GM19240 (cell line): ENCODE measurements at regions not wholly inside any gene's neighbourhood (a gene's known extent, or its start where the extent isn't known, plus 50 kb on each side); places are given as distances from the start of the nearest gene placed in this dataset.

Source experiments
- DNase-seq: peaks from one replicate; pipeline ENCODE4 v3.0.0; 2011; ENCODE audit warnings: low spot score; ENCODE audit not compliant: insufficient read length

- DNase-seq = no peak
Measured at GRCh38 chr14:98070536-98070935, 1201.5 kb downstream of the BCL11B start.

GRCh38 chr14:98074111-98074510, 1197.9 kb downstream of the BCL11B start:
- DNase-seq = no peak

DNA sequence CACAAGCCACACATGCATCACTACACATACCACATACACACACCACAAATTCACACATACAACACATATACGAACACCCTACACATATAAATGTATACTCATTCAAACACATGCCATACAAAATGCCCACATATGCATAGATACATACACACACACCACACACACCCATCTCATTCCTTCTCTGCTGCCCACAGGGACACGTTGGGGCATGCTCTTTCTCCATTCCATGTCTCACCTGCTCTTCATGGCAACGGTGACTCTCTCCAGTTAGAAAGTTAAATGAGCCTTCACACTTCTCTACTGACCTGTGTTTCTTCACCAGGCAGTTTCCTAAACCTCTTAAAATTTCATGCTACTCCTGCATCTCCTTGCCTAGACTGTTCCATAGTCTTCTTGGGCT, 1194.8 kb downstream of the BCL11B start:
- DNase-seq = no peak

- DNase-seq = no peak
Measured at GRCh38 chr14:98082833-98083232, 1189.2 kb downstream of the BCL11B start.

GRCh38 chr14:98085751-98086150, 1186.2 kb downstream of the BCL11B start:
- DNase-seq = no peak

DNA sequence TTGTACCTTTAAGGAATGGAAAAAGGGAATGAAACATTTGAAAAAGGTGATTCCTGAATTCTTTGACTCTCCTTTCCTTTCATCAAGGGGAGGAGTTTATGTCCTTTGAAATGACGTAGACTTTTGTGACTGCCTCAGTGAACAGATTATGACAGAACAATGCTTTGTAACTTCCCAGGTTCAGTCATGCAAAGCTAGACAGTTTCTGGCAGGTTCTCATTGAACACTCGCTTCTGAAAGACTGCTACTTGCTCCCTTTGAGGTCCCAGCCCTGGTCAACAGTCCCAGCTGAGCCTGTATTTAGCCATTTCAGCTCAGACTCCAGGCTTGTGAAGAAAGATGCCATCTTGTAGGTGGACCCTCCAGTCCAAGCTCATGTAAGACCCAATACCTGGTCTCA, 1178.9 kb downstream of the BCL11B start:
- no peak for DNase-seq

DNA sequence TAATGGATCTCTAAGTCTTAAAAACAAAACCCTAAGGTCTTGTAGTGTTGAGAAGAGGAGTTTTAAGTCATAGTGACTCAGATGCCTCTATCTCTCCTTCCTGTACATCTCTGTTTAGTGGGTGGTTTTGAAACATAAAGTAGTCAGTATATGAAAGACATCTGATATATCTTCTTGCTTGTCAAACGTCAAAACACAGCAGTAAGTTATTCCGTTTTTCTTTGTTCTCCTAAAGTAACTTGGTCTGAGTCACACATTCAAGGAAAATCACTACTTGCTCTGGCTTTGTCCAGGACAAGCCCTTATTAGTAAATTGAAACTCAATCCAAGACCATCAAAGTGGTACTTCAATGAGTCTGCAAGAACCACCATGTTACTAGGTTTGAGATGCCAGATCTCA, 1172.5 kb downstream of the BCL11B start:
- no peak for DNase-seq

GRCh38 chr14:98101323-98101722, 1170.7 kb downstream of the BCL11B start:
- no peak for DNase-seq

- DNase-seq = no peak
Measured at GRCh38 chr14:98103705-98104104, 1168.3 kb downstream of the BCL11B start.

DNA sequence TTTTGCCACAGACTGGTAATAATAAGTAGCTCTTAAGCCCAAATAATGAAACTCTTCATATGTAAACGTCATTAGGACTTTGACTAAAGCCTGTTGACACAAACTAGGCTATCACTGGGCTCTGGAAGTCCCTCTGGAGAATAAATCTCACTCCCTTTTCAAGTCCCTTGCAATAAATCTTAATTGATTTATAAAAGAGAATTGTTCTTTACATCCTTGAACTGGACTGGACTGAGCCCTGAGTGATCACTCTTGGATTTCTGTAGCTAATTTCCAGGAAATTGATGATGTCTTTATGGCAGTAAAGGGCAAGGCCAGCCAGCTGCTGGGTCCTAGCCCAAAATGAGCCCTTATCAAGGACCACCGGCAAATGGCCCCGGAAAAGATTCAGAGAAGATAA, 1162.7 kb downstream of the BCL11B start:
- DNase-seq = no peak

DNA sequence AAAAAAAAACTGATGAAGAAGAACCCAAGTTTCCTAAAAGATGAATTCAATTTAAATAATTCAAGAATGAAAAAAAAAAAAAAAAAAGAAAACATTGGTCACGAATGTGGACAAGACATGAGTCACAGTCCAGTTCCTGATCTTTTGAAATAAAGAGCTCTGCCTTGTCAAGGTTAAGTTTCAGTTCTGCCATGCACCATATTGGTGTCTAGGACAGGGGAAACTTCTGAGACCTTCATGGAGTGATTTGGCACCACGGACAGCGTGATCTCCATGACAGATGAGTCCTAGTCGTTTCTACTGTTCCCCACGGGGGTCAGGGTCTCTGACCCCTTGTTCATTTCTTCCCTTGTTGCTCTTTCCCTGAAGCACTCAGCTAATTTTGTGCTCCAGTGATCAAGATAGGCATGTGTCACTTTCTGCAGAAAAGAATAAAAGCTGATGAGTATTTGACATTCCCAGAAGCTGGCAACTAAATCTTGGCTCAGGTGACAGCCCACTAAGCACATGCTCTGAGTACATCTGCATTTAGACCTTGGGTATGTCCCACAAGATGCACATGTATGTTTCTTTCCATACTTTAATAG, 1159.7 kb downstream of the BCL11B start:
- DNase-seq = no peak

- no peak for DNase-seq
Measured at GRCh38 chr14:98114122-98114895, 1157.7 kb downstream of the BCL11B start.

GRCh38 chr14:98114946-98115345, 1157.1 kb downstream of the BCL11B start:
- no peak for DNase-seq

DNA sequence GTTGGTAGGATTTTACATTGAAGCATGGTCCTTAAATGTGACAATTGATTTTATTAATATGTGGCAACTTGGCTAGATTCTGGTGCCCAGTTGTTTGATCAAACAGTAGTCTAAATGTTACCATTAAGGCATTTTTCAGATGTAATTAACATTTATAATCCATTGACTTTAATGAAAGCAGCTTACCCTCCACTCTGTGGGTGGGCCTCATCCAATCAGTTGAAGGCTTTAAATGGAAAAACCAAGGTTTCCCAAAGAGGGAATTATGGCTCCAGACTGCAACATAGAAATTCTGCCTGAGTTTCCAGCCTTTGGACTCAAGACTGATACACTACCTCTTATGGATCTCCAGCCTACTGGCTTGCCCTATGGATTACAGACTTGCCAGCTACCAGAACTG, 1153.2 kb downstream of the BCL11B start:
- no peak for DNase-seq

- DNase-seq = no peak
Measured at GRCh38 chr14:98119739-98120138, 1152.3 kb downstream of the BCL11B start.

DNA sequence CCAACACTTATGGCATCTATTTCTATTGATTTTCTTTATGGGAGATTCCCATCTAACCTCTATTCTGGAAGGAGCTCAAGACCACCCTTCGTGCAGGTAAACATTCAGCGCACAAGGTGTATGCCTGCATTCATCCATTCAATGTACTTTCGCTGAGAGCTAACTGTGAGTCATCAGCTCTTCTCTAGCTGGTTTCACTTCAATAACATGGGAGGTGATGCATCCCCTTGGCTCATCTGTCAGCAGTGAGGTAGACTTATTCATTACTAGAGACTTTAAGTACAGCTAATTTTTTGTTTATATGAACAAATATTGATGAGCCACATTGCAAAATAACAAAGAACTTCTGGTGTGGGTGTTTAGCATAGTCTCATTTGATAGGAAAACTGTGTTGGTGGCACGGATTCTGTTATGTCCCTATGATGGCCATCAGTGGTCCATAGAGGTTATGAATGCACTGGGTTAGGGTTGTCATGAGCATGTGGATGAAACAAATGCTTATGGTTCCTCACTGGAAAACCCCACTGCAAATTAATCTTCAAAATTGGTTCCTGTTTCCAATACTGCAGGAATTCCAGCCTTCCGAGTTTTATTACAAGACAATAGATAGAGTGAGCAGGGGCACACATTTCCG, 1151.0 kb downstream of the BCL11B start:
- DNase-seq = no peak

DNA sequence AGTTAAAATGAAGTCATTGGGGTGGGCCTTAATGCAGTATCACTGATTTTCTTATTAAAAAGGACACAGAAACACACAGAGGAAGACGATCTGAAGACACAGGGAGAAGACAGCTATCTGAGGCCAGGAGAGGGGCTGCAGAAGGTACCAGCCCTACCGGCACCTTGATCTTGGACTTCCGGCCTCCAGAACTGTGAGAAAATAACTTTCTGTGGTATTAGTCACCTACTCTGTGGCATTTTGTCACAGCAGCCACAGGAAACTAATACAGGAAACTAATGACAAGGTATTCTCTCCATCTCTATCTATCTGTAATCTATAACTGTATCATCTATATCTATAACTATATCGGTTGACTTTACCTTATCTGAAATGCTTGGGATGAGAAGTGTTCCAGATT, 1149.5 kb downstream of the BCL11B start:
- no peak for DNase-seq

GRCh38 chr14:98130691-98131090, 1141.3 kb downstream of the BCL11B start:
- no peak for DNase-seq

DNA sequence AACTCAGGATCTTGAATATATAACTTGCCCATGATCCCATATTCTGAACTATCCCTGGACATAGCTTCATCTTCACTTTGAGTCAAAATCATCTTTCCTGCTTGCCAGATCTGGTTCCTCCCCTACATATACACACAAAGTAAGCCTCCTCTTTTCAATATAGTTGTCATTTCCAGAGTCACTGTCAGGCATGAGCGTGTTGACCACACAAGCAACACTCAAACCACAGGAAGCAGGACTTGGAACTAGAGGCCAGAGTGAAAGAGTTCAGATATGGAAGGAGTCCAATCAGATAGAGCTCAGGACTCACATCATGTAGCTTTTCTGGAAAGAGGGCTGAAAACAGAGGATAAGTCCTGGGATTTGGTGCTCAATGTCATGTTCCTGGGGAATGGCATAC, 1140.6 kb downstream of the BCL11B start:
- no peak for DNase-seq

- no peak for DNase-seq
Measured at GRCh38 chr14:98133806-98134205, 1138.2 kb downstream of the BCL11B start.

GRCh38 chr14:98136012-98136789, 1135.8 kb downstream of the BCL11B start:
- no peak for DNase-seq
